ENCODE measurements at regions not wholly inside any gene's neighbourhood (a gene's known extent, or its start where the extent isn't known, plus 50 kb on each side); places are given as distances from the start of the nearest gene placed in this dataset.

DNA sequence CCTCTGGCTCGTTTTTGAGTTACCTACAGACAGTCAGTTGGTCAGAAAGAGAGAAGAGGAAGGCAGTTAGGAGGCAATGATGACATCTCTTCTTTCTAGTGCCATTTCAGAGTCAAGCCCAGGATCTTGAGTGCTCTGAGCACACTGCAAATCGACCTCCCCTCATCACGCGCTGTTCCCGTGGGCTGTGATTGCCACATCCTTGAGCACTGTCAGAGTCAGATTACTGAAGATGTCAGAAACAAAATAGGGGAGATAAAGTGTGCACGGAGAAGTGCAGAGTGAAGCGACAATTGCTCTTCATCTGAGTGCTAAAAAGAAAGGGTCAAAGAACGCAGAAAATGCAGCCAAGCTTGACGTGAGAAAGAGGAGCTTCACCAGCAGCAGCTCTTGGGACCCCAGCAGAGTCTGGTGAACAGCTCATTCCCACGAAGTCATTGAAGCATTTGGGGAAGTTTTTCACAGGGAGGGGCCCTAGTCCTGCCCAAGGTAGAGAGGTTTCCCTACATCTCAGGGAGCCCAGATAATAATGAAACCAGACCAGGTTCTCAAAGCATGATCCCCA is 661.7 kb upstream of the AUTS2 start:
- H3K27me3 ChIP-seq (ENCODE audit: insufficient read depth, low read length, poor library complexity, severe bottlenecking): no peaks in the 10 kb centered on the region
- no peaks in the 10 kb centered on the region for H3K79me2 ChIP-seq (ENCODE audit: insufficient read depth, low read length)
- TF ChIP-seq CTCF (conservative IDR thresholded peaks at IDR 0.05; ENCODE audit: low read length) (no peak), EZH2phosphoT487 (IDR thresholded peaks at IDR 0.05; ENCODE audit: borderline replicate concordance) (no peak)
- H3K36me3 ChIP-seq (ENCODE audit: insufficient read depth, low read length): no peaks in the 10 kb centered on the region
- H3K9me3 ChIP-seq (ENCODE audit: insufficient read depth, low read depth, low read length): no peaks in the 10 kb centered on the region; the same call in 1 of the 2 replicates
- no peaks in the 10 kb centered on the region for H3F3A ChIP-seq (ENCODE audit: low read depth)
- H3K4me1 ChIP-seq (ENCODE audit: insufficient read depth, low read length, poor library complexity, severe bottlenecking): no peaks in the 10 kb centered on the region
- H2AFZ ChIP-seq (ENCODE audit: low read length): no peak overlapping the region
- no peak overlapping the region for H3K4me3 ChIP-seq (ENCODE audit: low read length, poor library complexity, severe bottlenecking)
- H3K9ac ChIP-seq (ENCODE audit: low read depth, low read length, poor library complexity, severe bottlenecking): no peak overlapping the region
- no peak overlapping the region for H3K4me2 ChIP-seq (ENCODE audit: low read depth, low read length, poor library complexity, severe bottlenecking)
- no peaks in the 10 kb centered on the region for H3K9me2 ChIP-seq (replicated peaks; ENCODE audit: low read depth, low read length)
- H4K20me1 ChIP-seq (ENCODE audit: insufficient read depth, low read length, poor library complexity, severe bottlenecking): no peaks in the 10 kb centered on the region

- H3F3A ChIP-seq (ENCODE audit: low read depth): no peaks in the 10 kb centered on the region
- no peaks in the 10 kb centered on the region for H3K9me2 ChIP-seq (replicated peaks; ENCODE audit: low read depth, low read length)
- TF ChIP-seq CTCF (conservative IDR thresholded peaks at IDR 0.05; ENCODE audit: low read length): no peak
- TF ChIP-seq EZH2phosphoT487 (IDR thresholded peaks at IDR 0.05; ENCODE audit: borderline replicate concordance): no peak
These were observed 660.1 kb upstream of the AUTS2 start for GRCh38 chr7:68938151-68938550.

DNA sequence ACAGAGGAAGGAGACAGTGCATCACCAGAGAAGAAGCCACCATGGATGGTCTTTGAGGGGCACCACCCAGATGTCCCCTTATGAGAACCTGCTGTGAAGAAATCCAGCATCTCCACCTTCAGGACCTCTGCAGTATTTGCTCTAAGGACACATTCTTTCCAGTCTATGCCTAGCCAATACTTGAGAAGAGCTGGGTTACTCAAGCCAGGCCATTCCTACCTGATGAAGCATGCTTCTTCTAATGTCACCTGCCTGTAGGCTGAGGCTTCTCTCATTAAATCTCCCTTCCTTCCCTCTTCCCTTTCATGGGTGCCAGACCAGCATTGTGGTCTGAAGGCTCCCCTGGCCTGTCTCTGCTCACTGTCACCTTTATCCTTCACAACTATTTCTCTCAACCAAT is 654.5 kb upstream of the AUTS2 start:
- Histone ChIP-seq H3F3A (ENCODE audit: low read depth) (no peaks in the 10 kb centered on the region), H3K4me2 (ENCODE audit: low read depth, low read length, poor library complexity, severe bottlenecking) (no peak overlapping the region), H3K36me3 (ENCODE audit: insufficient read depth, low read length) (no peaks in the 10 kb centered on the region), H3K9me3 (ENCODE audit: insufficient read depth, low read depth, low read length) (no peaks in the 10 kb centered on the region; the same call in 1 of the 2 replicates), H3K79me2 (ENCODE audit: insufficient read depth, low read length) (no peaks in the 10 kb centered on the region), H3K27me3 (ENCODE audit: insufficient read depth, low read length, poor library complexity, severe bottlenecking) (no peaks in the 10 kb centered on the region), H4K20me1 (ENCODE audit: insufficient read depth, low read length, poor library complexity, severe bottlenecking) (no peaks in the 10 kb centered on the region), H3K9ac (ENCODE audit: low read depth, low read length, poor library complexity, severe bottlenecking) (no peak overlapping the region), H3K9me2 (replicated peaks; ENCODE audit: low read depth, low read length) (no peaks in the 10 kb centered on the region), H3K4me3 (ENCODE audit: low read length, poor library complexity, severe bottlenecking) (no peak overlapping the region), H2AFZ (ENCODE audit: low read length) (no peak overlapping the region), H3K4me1 (ENCODE audit: insufficient read depth, low read length, poor library complexity, severe bottlenecking) (no peaks in the 10 kb centered on the region)
- TF ChIP-seq EZH2phosphoT487 (IDR thresholded peaks at IDR 0.05; ENCODE audit: borderline replicate concordance): no peak
- TF ChIP-seq CTCF (conservative IDR thresholded peaks at IDR 0.05; ENCODE audit: low read length): no peak

More at GRCh38 chr7:68938151-68938550, 660.1 kb upstream of the AUTS2 start:
- H2AFZ ChIP-seq (ENCODE audit: low read length): no peak overlapping the region
- H3K9me3 ChIP-seq (ENCODE audit: insufficient read depth, low read depth, low read length): no peaks in the 10 kb centered on the region; the same call in 1 of the 2 replicates
- H3K4me2 ChIP-seq (ENCODE audit: low read depth, low read length, poor library complexity, severe bottlenecking): no peak overlapping the region
- H3K79me2 ChIP-seq (ENCODE audit: insufficient read depth, low read length): no peaks in the 10 kb centered on the region
- H3K36me3 ChIP-seq (ENCODE audit: insufficient read depth, low read length): no peaks in the 10 kb centered on the region
- no peaks in the 10 kb centered on the region for H4K20me1 ChIP-seq (ENCODE audit: insufficient read depth, low read length, poor library complexity, severe bottlenecking)
- no peak overlapping the region for H3K9ac ChIP-seq (ENCODE audit: low read depth, low read length, poor library complexity, severe bottlenecking)
- no peaks in the 10 kb centered on the region for H3K27me3 ChIP-seq (ENCODE audit: insufficient read depth, low read length, poor library complexity, severe bottlenecking)
- no peak overlapping the region for H3K4me3 ChIP-seq (ENCODE audit: low read length, poor library complexity, severe bottlenecking)
- H3K4me1 ChIP-seq (ENCODE audit: insufficient read depth, low read length, poor library complexity, severe bottlenecking): no peaks in the 10 kb centered on the region
